ENCODE measurements at regions not wholly inside any gene's neighbourhood (a gene's known extent, or its start where the extent isn't known, plus 50 kb on each side); places are given as distances from the start of the nearest gene placed in this dataset.
A peak's percentile ranks its signal among the peaks of the same experiment; 100 is the strongest.
"Not testable (repeated sequence)": the region's sequence is repeated elsewhere in the genome, so short reads cannot be mapped to it uniquely, and the experiment has no call there.

GRCh38 chr6:15752820-15753219 is 90.0 kb upstream of the DTNBP1 start:
- in situ Hi-C loops (cut with HindIII; ENCODE audit: low sequenced_read_pairs), result no loop called here
- DNase-seq (ENCODE audit: low read depth, low spot score), result no peak

GRCh38 chr6:15751721-15752350 is 89.0 kb upstream of the DTNBP1 start:
- in situ Hi-C loops (cut with HindIII; ENCODE audit: low sequenced_read_pairs), result no loop called here
- TF ChIP-seq, protein P1, sequence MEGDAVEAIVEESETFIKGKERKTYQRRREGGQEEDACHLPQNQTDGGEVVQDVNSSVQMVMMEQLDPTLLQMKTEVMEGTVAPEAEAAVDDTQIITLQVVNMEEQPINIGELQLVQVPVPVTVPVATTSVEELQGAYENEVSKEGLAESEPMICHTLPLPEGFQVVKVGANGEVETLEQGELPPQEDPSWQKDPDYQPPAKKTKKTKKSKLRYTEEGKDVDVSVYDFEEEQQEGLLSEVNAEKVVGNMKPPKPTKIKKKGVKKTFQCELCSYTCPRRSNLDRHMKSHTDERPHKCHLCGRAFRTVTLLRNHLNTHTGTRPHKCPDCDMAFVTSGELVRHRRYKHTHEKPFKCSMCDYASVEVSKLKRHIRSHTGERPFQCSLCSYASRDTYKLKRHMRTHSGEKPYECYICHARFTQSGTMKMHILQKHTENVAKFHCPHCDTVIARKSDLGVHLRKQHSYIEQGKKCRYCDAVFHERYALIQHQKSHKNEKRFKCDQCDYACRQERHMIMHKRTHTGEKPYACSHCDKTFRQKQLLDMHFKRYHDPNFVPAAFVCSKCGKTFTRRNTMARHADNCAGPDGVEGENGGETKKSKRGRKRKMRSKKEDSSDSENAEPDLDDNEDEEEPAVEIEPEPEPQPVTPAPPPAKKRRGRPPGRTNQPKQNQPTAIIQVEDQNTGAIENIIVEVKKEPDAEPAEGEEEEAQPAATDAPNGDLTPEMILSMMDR (IDR thresholded peaks at IDR 0.05; ENCODE audit: low read depth, low read length), result no peak
- no peak for DNase-seq (ENCODE audit: low read depth, low spot score)
- H3K4me3 ChIP-seq (ENCODE audit: low read depth, low read length), result no peak overlapping the region

More at GRCh38 chr6:15752820-15753219, 90.0 kb upstream of the DTNBP1 start:
- H3K4me3 ChIP-seq (ENCODE audit: low read depth, low read length), result no peak overlapping the region
- TF ChIP-seq, protein P1 (IDR thresholded peaks at IDR 0.05; ENCODE audit: low read depth, low read length), result peak; percentile 11

- TF ChIP-seq, protein P1 (IDR thresholded peaks at IDR 0.05; ENCODE audit: low read depth, low read length), result no peak
- DNase-seq (ENCODE audit: low read depth, low spot score), result no peak
- no peak overlapping the region for H3K4me3 ChIP-seq (ENCODE audit: low read depth, low read length)
- in situ Hi-C loops (cut with HindIII; ENCODE audit: low sequenced_read_pairs), result no loop called here
Measured at GRCh38 chr6:15748341-15748740, 85.5 kb upstream of the DTNBP1 start.

DNA sequence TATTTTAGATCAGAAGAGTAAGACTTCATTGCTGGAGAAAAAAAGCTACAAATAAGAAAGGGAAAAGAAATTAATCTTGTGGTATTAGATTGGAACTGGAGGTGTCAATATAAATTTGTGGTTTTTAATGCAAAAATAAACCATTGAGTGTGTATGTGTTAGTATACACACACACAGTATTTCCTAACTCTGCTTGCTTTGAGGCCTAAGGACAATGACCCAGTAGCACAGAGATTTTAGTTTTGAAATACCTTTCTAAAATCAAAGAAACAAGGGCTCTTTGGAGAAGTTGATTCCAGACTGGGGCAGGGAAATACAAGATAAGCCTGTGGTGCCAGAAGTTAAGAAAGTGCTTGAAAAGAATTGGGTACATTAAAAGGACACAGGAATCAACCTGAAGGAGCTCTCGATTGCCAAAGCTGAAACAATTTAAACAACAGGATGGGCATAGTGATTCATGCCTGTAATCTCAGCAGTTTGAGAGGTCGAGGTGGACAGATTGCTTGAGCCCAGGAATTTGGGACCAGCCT is 84.6 kb upstream of the DTNBP1 start:
- no peak for DNase-seq (ENCODE audit: low read depth, low spot score)
- no peak overlapping the region for H3K4me3 ChIP-seq (ENCODE audit: low read depth, low read length)
- in situ Hi-C loops (cut with HindIII; ENCODE audit: low sequenced_read_pairs), result no loop called here
- TF ChIP-seq, protein P1 (IDR thresholded peaks at IDR 0.05; ENCODE audit: low read depth, low read length), result no peak

- TF ChIP-seq, protein P1 (IDR thresholded peaks at IDR 0.05; ENCODE audit: low read depth, low read length), result no peak
- DNase-seq (ENCODE audit: low read depth, low spot score), result no peak
- in situ Hi-C loops (cut with HindIII; ENCODE audit: low sequenced_read_pairs), result no loop called here
- no peak overlapping the region for H3K4me3 ChIP-seq (ENCODE audit: low read depth, low read length)
Measured at GRCh38 chr6:15745781-15746180, 83.0 kb upstream of the DTNBP1 start.

GRCh38 chr6:15744818-15745402 is 82.1 kb upstream of the DTNBP1 start:
- DNase-seq (ENCODE audit: low read depth, low spot score), result no peak
- TF ChIP-seq, protein P1 (IDR thresholded peaks at IDR 0.05; ENCODE audit: low read depth, low read length), result no peak
- H3K4me3 ChIP-seq (ENCODE audit: low read depth, low read length), result no peak overlapping the region
- in situ Hi-C loops (cut with HindIII; ENCODE audit: low sequenced_read_pairs), result no loop called here

DNA sequence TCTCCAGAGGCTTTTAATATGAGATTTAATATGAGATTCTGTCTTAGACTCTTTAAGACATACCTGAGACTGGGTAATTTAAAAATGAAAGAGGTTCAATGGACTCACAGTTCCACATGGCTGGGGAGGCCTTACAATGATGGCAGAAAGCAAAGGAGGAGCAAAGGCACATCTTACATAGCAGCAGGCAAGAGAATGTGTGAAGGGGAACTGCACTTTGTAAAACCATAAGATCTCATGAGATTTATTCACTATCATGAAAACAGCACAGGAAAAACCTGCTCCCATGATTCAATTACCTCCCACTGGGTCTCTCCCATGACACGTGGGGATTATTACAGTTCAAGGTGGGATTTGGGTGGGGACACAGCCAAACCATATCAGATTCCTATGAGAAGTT is 79.2 kb upstream of the DTNBP1 start:
- DNase-seq (ENCODE audit: low read depth, low spot score); H3K4me3 ChIP-seq (ENCODE audit: low read depth, low read length); in situ Hi-C loops (cut with HindIII; ENCODE audit: low sequenced_read_pairs): not testable (repeated sequence)

Data from astrocyte of the spinal cord (primary cell).